GM18861 (cell line): ENCODE measurements at regions not wholly inside any gene's neighbourhood (a gene's known extent, or its start where the extent isn't known, plus 50 kb on each side); places are given as distances from the start of the nearest gene placed in this dataset.

Source experiments
- ATAC-seq: cut with Tn5 transposase; IDR thresholded peaks from one replicate; pipeline ENCODE4 v1.9.1; 2021; ENCODE audit not compliant: unreplicated experiment

GRCh38 chr15:81442454-81442853, 68.4 kb upstream of the TMC3 start:
- no peak for ATAC-seq

- ATAC-seq, result no peak
Measured at GRCh38 chr15:81434851-81435250, 60.8 kb upstream of the TMC3 start.

GRCh38 chr15:81433462-81433861, 59.4 kb upstream of the TMC3 start:
- ATAC-seq, result no peak

- no peak for ATAC-seq
Measured at GRCh38 chr15:81432179-81432578, 58.2 kb upstream of the TMC3 start.

- no peak for ATAC-seq
Measured at GRCh38 chr15:81427176-81427575, 53.2 kb upstream of the TMC3 start.

GRCh38 chr15:81425905-81426304, 51.9 kb upstream of the TMC3 start:
- ATAC-seq, result no peak
